GM12865 (cell line): ENCODE measurements at regions not wholly inside any gene's neighbourhood (a gene's known extent, or its start where the extent isn't known, plus 50 kb on each side); places are given as distances from the start of the nearest gene placed in this dataset.
"Not testable (repeated sequence)": the region's sequence is repeated elsewhere in the genome, so short reads cannot be mapped to it uniquely, and the experiment has no call there.

Experiments
- DNase-seq: peaks from one replicate; pipeline ENCODE4 v3.0.0; 2010; ENCODE audit warnings: low read depth
- H3K4me3 ChIP-seq: 2 replicates; pipeline ENCODE4 v1.5.1; 2011; ENCODE audit warnings: mild to moderate bottlenecking, low read depth, low read length, control low read depth
- CTCF ChIP-seq: IDR thresholded peaks from 2 replicates; pipeline ENCODE4 v1.5.1; 2011; ENCODE audit warnings: low read length, control low read depth, low read depth, inconsistent platforms; ENCODE audit not compliant: insufficient read depth; ENCODE audit errors: missing control alignments

- DNase-seq: no peak
- no peak for TF ChIP-seq CTCF
- H3K4me3 ChIP-seq: no peak overlapping the region
Observed at GRCh38 chr12:67086116-67086515, 183.0 kb upstream of the CAND1 start.

- TF ChIP-seq CTCF: no peak
- no peak overlapping the region for H3K4me3 ChIP-seq
Observed at GRCh38 chr12:67088401-67089118, 180.6 kb upstream of the CAND1 start.

GRCh38 chr12:67091204-67091603 is 178.0 kb upstream of the CAND1 start:
- TF ChIP-seq CTCF: no peak
- H3K4me3 ChIP-seq: no peak overlapping the region
- DNase-seq: no peak

More at GRCh38 chr12:67088401-67089118, 180.6 kb upstream of the CAND1 start:
- no peak for DNase-seq

- no peak for TF ChIP-seq CTCF
- DNase-seq: no peak
- no peak overlapping the region for H3K4me3 ChIP-seq
Observed at GRCh38 chr12:67091678-67092077, 177.5 kb upstream of the CAND1 start.

GRCh38 chr12:67092934-67093333 is 176.2 kb upstream of the CAND1 start:
- DNase-seq, H3K4me3 ChIP-seq: not testable (repeated sequence)

- no peak for TF ChIP-seq CTCF
- no peak for DNase-seq
Observed at GRCh38 chr12:67096533-67097318, 172.4 kb upstream of the CAND1 start.

GRCh38 chr12:67099858-67100257 is 169.3 kb upstream of the CAND1 start:
- no peak overlapping the region for H3K4me3 ChIP-seq
- no peak for DNase-seq
- TF ChIP-seq CTCF: no peak

More at GRCh38 chr12:67096533-67097318, 172.4 kb upstream of the CAND1 start:
- no peak overlapping the region for H3K4me3 ChIP-seq
